ENCODE measurements at regions not wholly inside any gene's neighbourhood (a gene's known extent, or its start where the extent isn't known, plus 50 kb on each side); places are given as distances from the start of the nearest gene placed in this dataset.
"Not testable (repeated sequence)": the region's sequence is repeated elsewhere in the genome, so short reads cannot be mapped to it uniquely, and the experiment has no call there.

- Histone ChIP-seq H3F3A (ENCODE audit: low read depth) (no peaks in the 10 kb centered on the region), H3K4me2 (no peak overlapping the region), H3K27ac (no peak overlapping the region), H3K4me1 (no peaks in the 10 kb centered on the region), H3K79me2 (ENCODE audit: low read depth) (no peaks in the 10 kb centered on the region), H3K36me3 (no peaks in the 10 kb centered on the region), H3K27me3 (no peaks in the 10 kb centered on the region), H3K4me3 (no peak overlapping the region), H3K9me3 (ENCODE audit: low read depth) (no peaks in the 10 kb centered on the region), H3K9ac (no peak overlapping the region), H2AFZ (replicated peaks) (no peak overlapping the region), H4K20me1 (ENCODE audit: low read depth) (no peaks in the 10 kb centered on the region)
- Mint-ChIP-seq H3K27ac (no peak overlapping the region), H3K4me3 (no peak overlapping the region), H3K36me3 (no peaks in the 10 kb centered on the region), H3K27me3 (ENCODE audit: insufficient read depth, low read depth) (no peaks in the 10 kb centered on the region), H3K9me3 (no peaks in the 10 kb centered on the region), H3K4me1 (no peaks in the 10 kb centered on the region)
- TF ChIP-seq EZH2phosphoT487 (IDR thresholded peaks at IDR 0.05) = no peak
- no peak for TF ChIP-seq EZH2 (IDR thresholded peaks at IDR 0.05)
- TF ChIP-seq CTCF (IDR thresholded peaks at IDR 0.05) = no peak
- no peak for DNase-seq (ENCODE audit: low spot score)
Observed at GRCh38 chr7:27442455-27442854, 199.9 kb downstream of the EVX1 start.

DNA sequence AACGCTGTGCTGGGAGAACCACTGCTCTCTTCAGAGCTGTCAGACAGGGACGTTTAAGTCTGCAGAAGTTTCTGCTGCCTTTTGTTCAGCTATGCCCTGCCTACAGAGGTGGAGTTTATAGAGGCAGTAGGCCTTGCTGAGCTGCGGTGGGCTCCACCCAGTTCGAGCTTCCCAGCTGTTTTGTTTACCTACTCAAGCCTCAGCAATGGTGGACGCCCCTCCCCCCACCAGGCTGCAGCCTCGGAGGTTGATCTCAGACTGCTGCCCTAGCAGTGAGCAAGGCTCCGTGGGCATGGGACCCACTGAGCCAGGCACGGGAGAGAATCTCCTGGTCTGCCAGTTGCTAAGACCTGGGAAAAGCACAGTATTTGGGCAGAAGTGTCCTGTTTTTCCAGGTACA lies 206.4 kb downstream of the EVX1 start:
- not testable (repeated sequence) for H3K4me3 Mint-ChIP-seq; H3K9me3 ChIP-seq (ENCODE audit: low read depth); H3K9ac ChIP-seq; H3K27ac Mint-ChIP-seq; H4K20me1 ChIP-seq (ENCODE audit: low read depth); H3K79me2 ChIP-seq (ENCODE audit: low read depth); H3K36me3 ChIP-seq; H3K36me3 Mint-ChIP-seq; H3K27ac ChIP-seq; H3K27me3 ChIP-seq; H3K9me3 Mint-ChIP-seq; H3F3A ChIP-seq (ENCODE audit: low read depth); H3K27me3 Mint-ChIP-seq (ENCODE audit: insufficient read depth, low read depth); H3K4me1 Mint-ChIP-seq
- Histone ChIP-seq H3K4me1 (peaks cover 10% of the 10 kb centered on the region), H3K4me2 (peak overlapping the region; percentile 72), H3K4me3 (peak overlapping the region; percentile 27), H2AFZ (replicated peaks) (peak overlapping the region; percentile 100)
- peak; percentile 44 for DNase-seq (ENCODE audit: low spot score)

GRCh38 chr7:27453702-27454405 lies 208.8 kb downstream of the HIBADH start:
- no peak overlapping the region for H2AFZ ChIP-seq (replicated peaks)

DNA sequence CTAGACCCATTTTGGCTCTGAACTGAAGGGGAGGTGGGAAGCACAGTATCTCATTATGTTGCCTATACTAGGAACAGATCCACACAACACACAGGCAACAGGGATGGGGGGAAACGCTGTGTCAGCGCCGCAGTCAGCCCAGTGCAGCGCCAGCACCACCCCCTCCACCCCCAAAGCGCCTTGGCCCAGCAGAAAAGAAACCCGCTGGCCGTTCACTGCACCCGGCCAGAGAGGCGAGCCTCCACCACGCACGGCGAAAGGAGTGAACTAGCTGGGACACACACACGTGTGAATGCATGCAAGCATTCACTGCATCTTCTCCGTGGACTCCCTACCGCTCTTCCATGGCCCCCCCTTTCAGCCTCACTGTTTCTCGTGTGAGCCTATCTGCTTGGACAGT lies 205.6 kb downstream of the HIBADH start:
- not testable (repeated sequence) for H3K36me3 ChIP-seq; H3K27ac ChIP-seq; H4K20me1 ChIP-seq (ENCODE audit: low read depth); H3K79me2 ChIP-seq (ENCODE audit: low read depth); H3K36me3 Mint-ChIP-seq; DNase-seq (ENCODE audit: low spot score); H3K9me3 ChIP-seq (ENCODE audit: low read depth); H2AFZ ChIP-seq (replicated peaks); H3K27me3 Mint-ChIP-seq (ENCODE audit: insufficient read depth, low read depth); H3K27ac Mint-ChIP-seq; H3K4me3 ChIP-seq; H3K9ac ChIP-seq; H3K4me3 Mint-ChIP-seq; H3K4me1 ChIP-seq; H3F3A ChIP-seq (ENCODE audit: low read depth); H3K27me3 ChIP-seq; H3K4me2 ChIP-seq; H3K9me3 Mint-ChIP-seq; H3K4me1 Mint-ChIP-seq

More at GRCh38 chr7:27453702-27454405, 208.8 kb downstream of the HIBADH start:
- Mint-ChIP-seq H3K36me3 (no peaks in the 10 kb centered on the region), H3K27ac (no peak overlapping the region), H3K27me3 (ENCODE audit: insufficient read depth, low read depth) (peaks cover 2% of the 10 kb centered on the region), H3K9me3 (no peaks in the 10 kb centered on the region), H3K4me1 (peaks cover 9% of the 10 kb centered on the region), H3K4me3 (no peak overlapping the region)
- no peak overlapping the region for H3K4me2 ChIP-seq
- DNase-seq (ENCODE audit: low spot score) = no peak
- H4K20me1 ChIP-seq (ENCODE audit: low read depth) = no peaks in the 10 kb centered on the region
- peaks cover 8% of the 10 kb centered on the region for H3K4me1 ChIP-seq
- H3K9me3 ChIP-seq (ENCODE audit: low read depth) = no peaks in the 10 kb centered on the region
- H3K9ac ChIP-seq = no peak overlapping the region
- no peak for TF ChIP-seq CTCF (IDR thresholded peaks at IDR 0.05)
- TF ChIP-seq EZH2phosphoT487 (IDR thresholded peaks at IDR 0.05) = no peak
- no peak for TF ChIP-seq EZH2 (IDR thresholded peaks at IDR 0.05)
- no peaks in the 10 kb centered on the region for H3K79me2 ChIP-seq (ENCODE audit: low read depth)
- H3K36me3 ChIP-seq = no peaks in the 10 kb centered on the region
- H3K27ac ChIP-seq = no peak overlapping the region
- no peak overlapping the region for H3K4me3 ChIP-seq
- no peaks in the 10 kb centered on the region for H3F3A ChIP-seq (ENCODE audit: low read depth)
- H3K27me3 ChIP-seq = no peaks in the 10 kb centered on the region

DNA sequence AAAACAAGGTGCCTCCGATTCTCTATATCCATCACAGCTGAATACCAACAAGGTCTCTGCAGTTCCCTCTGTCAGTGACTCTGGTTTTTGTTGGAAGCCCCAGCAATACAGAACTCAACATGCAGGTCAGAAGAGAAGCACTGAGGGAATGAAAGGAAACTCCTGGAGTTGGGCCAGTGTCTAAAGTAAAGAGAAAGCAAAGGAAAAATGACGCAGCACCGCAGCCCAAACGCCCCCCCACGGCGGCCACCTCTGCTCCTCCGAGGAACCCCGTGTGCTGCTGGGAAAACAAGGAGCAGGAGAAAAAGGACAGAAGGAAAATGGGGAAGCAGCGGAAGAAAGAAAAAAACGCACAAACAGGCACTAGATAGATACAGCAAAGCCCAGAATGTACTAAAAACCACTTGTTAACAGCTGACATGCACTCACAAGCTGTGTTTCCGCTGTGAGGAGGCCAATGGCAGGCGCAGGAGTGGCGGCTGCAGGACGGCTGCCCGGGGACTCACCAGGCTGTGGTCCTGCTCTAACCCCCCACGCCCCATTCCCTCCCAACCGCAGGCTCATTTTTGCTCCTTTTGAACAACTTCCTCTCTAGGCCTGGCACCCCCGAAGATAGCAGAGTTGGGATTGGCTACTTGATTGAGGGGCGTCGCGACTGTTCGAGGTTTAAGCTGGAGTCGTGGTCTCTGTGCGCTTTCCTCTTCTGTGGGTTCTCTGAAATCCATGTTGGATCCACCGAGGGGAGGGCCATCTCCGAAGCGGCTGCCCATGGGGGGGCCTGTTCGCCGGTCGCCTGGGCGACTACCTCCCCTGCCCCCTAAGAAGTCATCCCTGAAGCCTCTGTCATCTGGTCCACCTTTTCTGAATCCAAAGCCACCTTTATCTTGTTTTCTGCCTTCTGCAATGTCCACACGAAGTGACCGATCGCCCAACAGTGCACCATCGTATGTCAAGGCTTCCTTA lies 204.8 kb downstream of the HIBADH start:
- not testable (repeated sequence) for DNase-seq (ENCODE audit: low spot score); H3K79me2 ChIP-seq (ENCODE audit: low read depth); H3K4me1 ChIP-seq; H3K4me3 ChIP-seq; H3K27ac Mint-ChIP-seq; H3K9me3 ChIP-seq (ENCODE audit: low read depth); H2AFZ ChIP-seq (replicated peaks); H3K4me2 ChIP-seq; H3K36me3 Mint-ChIP-seq; H3K27me3 Mint-ChIP-seq (ENCODE audit: insufficient read depth, low read depth); H3K36me3 ChIP-seq; H3K27me3 ChIP-seq; H3K4me1 Mint-ChIP-seq; H3F3A ChIP-seq (ENCODE audit: low read depth); H4K20me1 ChIP-seq (ENCODE audit: low read depth); H3K9me3 Mint-ChIP-seq; H3K27ac ChIP-seq; H3K4me3 Mint-ChIP-seq; H3K9ac ChIP-seq

Data from neural progenitor cell (in vitro differentiated cells).